ENCODE measurements at regions not wholly inside any gene's neighbourhood (a gene's known extent, or its start where the extent isn't known, plus 50 kb on each side); places are given as distances from the start of the nearest gene placed in this dataset.
"Not testable (repeated sequence)": the region's sequence is repeated elsewhere in the genome, so short reads cannot be mapped to it uniquely, and the experiment has no call there.

DNA sequence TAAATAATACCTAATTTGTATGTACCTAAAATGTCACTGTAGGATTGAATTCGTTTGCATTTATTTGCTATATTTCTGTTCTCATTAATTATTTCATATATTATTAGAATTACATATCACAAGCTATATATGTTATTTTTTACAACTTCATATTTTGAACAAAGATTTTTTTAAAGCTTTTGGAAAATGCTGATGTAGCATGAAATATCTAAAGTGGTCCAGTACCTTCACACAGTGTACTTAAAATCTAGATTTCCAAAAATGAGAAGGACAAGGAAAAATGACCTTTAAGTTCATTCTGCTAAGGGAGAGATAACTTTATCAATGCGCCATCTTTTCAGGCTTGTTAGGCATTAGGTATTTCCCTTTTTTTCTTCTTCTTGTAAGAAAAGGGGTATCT lies 71.8 kb downstream of the LARP7 start:
- no peak overlapping the region for H3K27ac ChIP-seq (ENCODE audit: low read depth, low read length)
- peaks cover 0 to 4% (median 0%) of the 10 kb centered on the region in 3 donors for H3K27me3 ChIP-seq (ENCODE audit: control insufficient read depth in 3 of 3, insufficient read depth in 3 of 3, low read length in 3 of 3)
- H3K4me1 ChIP-seq (ENCODE audit: control insufficient read depth in 3 of 3, insufficient read depth in 3 of 3, low read length in 3 of 3), result peaks cover 4 to 11% (median 6%) of the 10 kb centered on the region in 3 donors
- H3K36me3 ChIP-seq (ENCODE audit: control insufficient read depth in 3 of 3, insufficient read depth in 3 of 3, low read length in 3 of 3), result no peaks in the 10 kb centered on the region
- H3K9ac ChIP-seq (ENCODE audit: low read depth in 1 of 3, low read length in 3 of 3), result no peak overlapping the region
- no peak overlapping the region for H3K4me3 ChIP-seq (ENCODE audit: low read length in 3 of 3)
- no peaks in the 10 kb centered on the region for H3K9me3 ChIP-seq (ENCODE audit: control insufficient read depth in 3 of 3, low read length in 3 of 3)

DNA sequence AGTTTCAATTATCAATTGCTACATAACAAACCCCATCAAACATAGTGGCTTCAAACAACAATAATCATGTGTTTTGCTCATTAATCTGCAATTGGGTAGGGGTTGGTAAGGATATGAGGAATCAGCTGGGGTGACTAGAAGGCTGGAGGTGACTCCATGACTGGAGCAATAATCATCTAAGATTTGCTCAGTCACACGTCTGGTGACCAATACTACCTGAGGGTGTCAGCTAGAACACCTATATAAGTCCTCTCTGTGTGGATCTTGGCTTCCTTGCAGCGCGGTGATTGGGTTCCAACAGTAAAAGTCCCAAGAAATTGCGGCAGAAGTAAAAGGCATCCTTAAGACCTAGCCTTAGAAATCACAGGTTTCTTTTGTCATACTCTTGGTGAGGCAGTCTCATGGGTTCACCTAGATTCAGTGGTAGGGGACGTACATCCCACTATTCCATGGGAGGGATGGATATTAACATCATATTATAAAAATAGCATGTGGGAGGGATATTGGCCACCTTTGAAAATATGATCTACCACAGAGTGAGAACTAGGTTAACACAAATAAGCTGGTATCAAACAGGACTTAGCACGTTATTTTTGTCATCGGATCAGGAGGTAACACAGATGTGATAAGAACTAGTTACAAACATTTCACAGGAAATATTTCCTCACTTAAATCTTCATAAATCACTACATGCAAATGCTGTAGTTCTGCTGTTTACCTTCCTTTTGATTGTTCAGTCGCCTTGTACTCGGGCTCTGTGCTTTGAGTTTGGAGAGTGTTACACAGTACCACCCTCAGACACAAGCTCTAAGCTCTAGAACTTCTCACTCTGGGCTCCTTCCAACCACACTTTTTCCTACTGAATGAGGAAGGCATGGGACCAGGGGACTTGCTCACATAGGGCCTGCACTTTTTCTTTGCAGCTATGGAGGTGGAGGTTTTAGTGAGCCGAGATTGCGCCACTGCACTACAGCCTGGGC lies 78.3 kb downstream of the LARP7 start:
- Histone ChIP-seq H3K4me3 (ENCODE audit: low read length in 3 of 3) (peak overlapping the region in 2 of 3 donors; percentile 42 to 48), H3K27ac (ENCODE audit: low read depth, low read length) (peak overlapping the region; percentile 81), H3K9me3 (ENCODE audit: control insufficient read depth in 3 of 3, low read length in 3 of 3) (no peaks in the 10 kb centered on the region)

DNA sequence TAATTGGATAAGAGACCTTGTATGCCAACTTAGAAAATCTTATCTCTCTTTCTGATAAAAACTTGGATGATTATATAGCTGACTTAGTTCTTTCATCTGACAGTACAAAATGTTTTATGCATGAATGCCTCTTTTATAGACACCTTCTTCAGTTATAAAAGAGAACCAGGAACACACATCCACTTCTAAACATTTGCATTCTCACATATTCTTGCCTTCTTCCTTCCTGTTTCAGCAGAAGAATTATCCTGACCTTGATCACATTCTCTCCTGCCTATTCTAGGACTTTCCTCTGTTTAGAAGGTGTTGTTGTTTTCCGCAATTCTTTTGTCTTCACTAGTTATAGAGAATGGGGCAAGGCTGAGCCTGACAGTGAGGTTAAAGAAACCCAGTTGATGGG lies 80.9 kb downstream of the LARP7 start:
- Histone ChIP-seq H3K4me1 (ENCODE audit: control insufficient read depth in 3 of 3, insufficient read depth in 3 of 3, low read length in 3 of 3) (peaks cover 6 to 14% (median 11%) of the 10 kb centered on the region in 3 donors), H3K4me3 (ENCODE audit: low read length in 3 of 3) (no peak overlapping the region), H3K27ac (ENCODE audit: low read depth, low read length) (no peak overlapping the region), H3K9me3 (ENCODE audit: control insufficient read depth in 3 of 3, low read length in 3 of 3) (no peaks in the 10 kb centered on the region), H3K27me3 (ENCODE audit: control insufficient read depth in 3 of 3, insufficient read depth in 3 of 3, low read length in 3 of 3) (no peaks in the 10 kb centered on the region), H3K9ac (ENCODE audit: low read depth in 1 of 3, low read length in 3 of 3) (no peak overlapping the region), H3K36me3 (ENCODE audit: control insufficient read depth in 3 of 3, insufficient read depth in 3 of 3, low read length in 3 of 3) (no peaks in the 10 kb centered on the region)

More for the DNA sequence above, 78.3 kb downstream of the LARP7 start:
- peak overlapping the region in 2 of 3 donors; percentile 51 to 67 for H3K9ac ChIP-seq (ENCODE audit: low read depth in 1 of 3, low read length in 3 of 3)
- H3K36me3 ChIP-seq (ENCODE audit: control insufficient read depth in 3 of 3, insufficient read depth in 3 of 3, low read length in 3 of 3), result no peaks in the 10 kb centered on the region
- H3K27me3 ChIP-seq (ENCODE audit: control insufficient read depth in 3 of 3, insufficient read depth in 3 of 3, low read length in 3 of 3), result no peaks in the 10 kb centered on the region
- H3K4me1 ChIP-seq (ENCODE audit: control insufficient read depth in 3 of 3, insufficient read depth in 3 of 3, low read length in 3 of 3), result peaks cover 6 to 14% (median 11%) of the 10 kb centered on the region in 3 donors

DNA sequence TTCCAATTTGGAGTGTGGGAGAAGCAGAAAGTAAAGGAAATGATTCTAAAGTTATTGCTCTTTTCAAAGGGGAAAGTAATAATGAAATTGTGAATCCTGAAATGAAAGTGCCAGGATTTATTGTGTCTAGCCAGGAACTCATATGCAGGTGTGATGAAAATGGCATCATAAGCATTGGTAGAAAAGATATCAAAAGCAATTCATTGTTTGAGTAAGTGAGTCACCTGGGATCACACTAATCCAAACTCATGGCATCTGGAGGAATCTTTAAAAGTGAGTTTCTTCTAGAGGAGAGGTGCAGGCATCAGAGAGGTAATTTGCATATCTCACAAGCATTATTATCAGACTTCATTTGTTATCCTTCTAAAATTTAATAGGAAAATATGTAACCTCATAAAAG lies 84.7 kb downstream of the LARP7 start:
- Histone ChIP-seq H3K9me3 (ENCODE audit: control insufficient read depth in 3 of 3, low read length in 3 of 3) (no peaks in the 10 kb centered on the region), H3K4me3 (ENCODE audit: low read length in 3 of 3) (no peak overlapping the region), H3K9ac (ENCODE audit: low read depth in 1 of 3, low read length in 3 of 3) (no peak overlapping the region), H3K27me3 (ENCODE audit: control insufficient read depth in 3 of 3, insufficient read depth in 3 of 3, low read length in 3 of 3) (no peaks in the 10 kb centered on the region), H3K4me1 (ENCODE audit: control insufficient read depth in 3 of 3, insufficient read depth in 3 of 3, low read length in 3 of 3) (peaks cover 0 to 3% (median 0%) of the 10 kb centered on the region in 3 donors), H3K36me3 (ENCODE audit: control insufficient read depth in 3 of 3, insufficient read depth in 3 of 3, low read length in 3 of 3) (no peaks in the 10 kb centered on the region), H3K27ac (ENCODE audit: low read depth, low read length) (no peak overlapping the region)

DNA sequence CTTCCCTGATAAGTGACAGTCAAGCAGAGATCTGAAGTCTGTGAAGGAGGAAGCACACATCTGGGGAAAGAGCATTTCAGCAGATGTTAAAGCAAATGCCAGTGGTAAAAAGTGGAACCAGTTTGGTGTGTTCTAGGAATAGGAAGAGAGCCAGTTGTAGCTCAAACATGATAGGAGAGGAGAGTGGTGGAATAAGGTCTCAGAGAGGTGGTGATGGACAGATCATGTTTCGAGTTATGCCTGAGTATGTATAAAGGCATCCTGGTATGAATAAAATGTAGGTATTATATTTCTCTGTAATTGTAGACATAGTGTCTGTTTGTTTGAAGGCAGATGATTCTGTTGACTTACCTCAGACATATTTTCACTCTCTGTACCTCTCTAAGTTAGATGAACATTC lies 89.1 kb downstream of the LARP7 start:
- peaks cover 0 to 3% (median 0%) of the 10 kb centered on the region in 3 donors for H3K4me1 ChIP-seq (ENCODE audit: control insufficient read depth in 3 of 3, insufficient read depth in 3 of 3, low read length in 3 of 3)
- no peak overlapping the region for H3K4me3 ChIP-seq (ENCODE audit: low read length in 3 of 3)
- H3K27me3 ChIP-seq (ENCODE audit: control insufficient read depth in 3 of 3, insufficient read depth in 3 of 3, low read length in 3 of 3), result no peaks in the 10 kb centered on the region

DNA sequence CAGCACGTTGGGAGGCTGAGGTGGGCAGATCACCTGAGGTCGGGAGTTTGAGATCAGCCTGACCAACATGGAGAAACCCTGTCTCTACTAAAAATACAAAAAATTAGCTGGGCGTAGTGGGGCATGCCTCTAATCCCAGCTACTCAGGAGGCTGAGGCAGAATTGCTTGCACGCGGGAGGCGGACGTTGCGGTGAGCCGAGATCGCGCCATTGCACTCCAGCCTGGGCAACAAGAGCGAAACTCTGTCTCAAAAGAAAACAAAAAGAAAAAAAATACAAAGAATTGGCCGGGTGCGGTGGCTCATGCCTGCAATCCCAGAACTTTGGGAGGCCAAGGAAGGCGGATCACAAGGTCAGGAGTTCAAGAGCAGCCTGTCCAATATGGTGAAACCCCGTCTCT lies 90.8 kb downstream of the LARP7 start:
- H3K4me3 ChIP-seq (ENCODE audit: low read length in 3 of 3); H3K9me3 ChIP-seq (ENCODE audit: control insufficient read depth in 3 of 3, low read length in 3 of 3); H3K27me3 ChIP-seq (ENCODE audit: control insufficient read depth in 3 of 3, insufficient read depth in 3 of 3, low read length in 3 of 3); H3K36me3 ChIP-seq (ENCODE audit: control insufficient read depth in 3 of 3, insufficient read depth in 3 of 3, low read length in 3 of 3); H3K9ac ChIP-seq (ENCODE audit: low read depth in 1 of 3, low read length in 3 of 3); H3K27ac ChIP-seq (ENCODE audit: low read depth, low read length): not testable (repeated sequence)
- H3K4me1 ChIP-seq (ENCODE audit: control insufficient read depth in 3 of 3, insufficient read depth in 3 of 3, low read length in 3 of 3), result peaks cover 2 to 13% (median 9%) of the 10 kb centered on the region in 3 donors

More for the DNA sequence above, 89.1 kb downstream of the LARP7 start:
- no peaks in the 10 kb centered on the region for H3K36me3 ChIP-seq (ENCODE audit: control insufficient read depth in 3 of 3, insufficient read depth in 3 of 3, low read length in 3 of 3)
- no peak overlapping the region for H3K9ac ChIP-seq (ENCODE audit: low read depth in 1 of 3, low read length in 3 of 3)
- no peak overlapping the region for H3K27ac ChIP-seq (ENCODE audit: low read depth, low read length)
- no peaks in the 10 kb centered on the region for H3K9me3 ChIP-seq (ENCODE audit: control insufficient read depth in 3 of 3, low read length in 3 of 3)

DNA sequence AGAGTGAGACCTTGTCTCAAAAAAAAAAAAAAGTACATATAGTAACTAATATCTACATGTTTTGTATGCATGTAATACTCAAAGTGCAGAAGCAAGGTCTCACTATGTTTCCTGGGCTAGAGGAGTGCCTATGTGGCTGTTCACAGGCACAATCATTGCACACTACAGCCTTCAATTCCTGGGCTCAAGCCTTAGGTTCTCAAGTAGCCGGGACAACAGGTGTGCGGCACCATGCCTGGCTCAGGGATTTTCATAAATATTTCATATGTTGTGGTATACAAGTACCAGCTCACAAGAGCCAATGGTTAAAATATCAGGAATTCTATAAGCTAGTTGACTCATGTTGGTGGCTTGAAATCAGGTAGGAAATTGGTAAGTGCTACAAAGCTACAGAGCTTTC lies 94.8 kb downstream of the LARP7 start:
- H3K27me3 ChIP-seq (ENCODE audit: control insufficient read depth in 3 of 3, insufficient read depth in 3 of 3, low read length in 3 of 3), result no peaks in the 10 kb centered on the region
- no peak overlapping the region for H3K27ac ChIP-seq (ENCODE audit: low read depth, low read length)
- H3K4me3 ChIP-seq (ENCODE audit: low read length in 3 of 3), result no peak overlapping the region
- H3K9ac ChIP-seq (ENCODE audit: low read depth in 1 of 3, low read length in 3 of 3), result no peak overlapping the region
- H3K36me3 ChIP-seq (ENCODE audit: control insufficient read depth in 3 of 3, insufficient read depth in 3 of 3, low read length in 3 of 3), result no peaks in the 10 kb centered on the region
- H3K4me1 ChIP-seq (ENCODE audit: control insufficient read depth in 3 of 3, insufficient read depth in 3 of 3, low read length in 3 of 3), result peaks cover 2 to 10% (median 9%) of the 10 kb centered on the region in 3 donors
- no peaks in the 10 kb centered on the region for H3K9me3 ChIP-seq (ENCODE audit: control insufficient read depth in 3 of 3, low read length in 3 of 3)

DNA sequence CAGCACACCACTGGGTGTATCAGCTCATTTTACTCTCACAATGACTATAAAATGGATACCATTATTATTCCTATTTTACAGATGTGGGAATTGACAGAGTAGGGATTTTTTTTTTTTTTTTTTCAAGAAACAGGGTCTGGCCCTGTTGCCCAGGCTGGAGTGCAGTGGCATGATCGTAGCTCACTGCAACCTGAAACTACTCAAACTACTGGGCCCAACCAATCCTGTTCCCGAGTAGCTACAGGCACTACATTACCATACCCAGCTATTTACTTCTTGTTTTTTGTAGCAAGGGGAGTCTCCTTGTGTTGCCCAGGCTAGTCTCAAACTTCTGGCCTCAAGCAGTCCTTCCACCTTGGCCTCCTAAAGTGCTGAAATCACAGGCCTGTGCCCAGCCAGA lies 95.2 kb downstream of the LARP7 start:
- Histone ChIP-seq H3K36me3 (ENCODE audit: control insufficient read depth in 3 of 3, insufficient read depth in 3 of 3, low read length in 3 of 3) (no peaks in the 10 kb centered on the region), H3K9me3 (ENCODE audit: control insufficient read depth in 3 of 3, low read length in 3 of 3) (no peaks in the 10 kb centered on the region), H3K4me3 (ENCODE audit: low read length in 3 of 3) (no peak overlapping the region), H3K4me1 (ENCODE audit: control insufficient read depth in 3 of 3, insufficient read depth in 3 of 3, low read length in 3 of 3) (peaks cover 2 to 10% (median 9%) of the 10 kb centered on the region in 3 donors), H3K9ac (ENCODE audit: low read depth in 1 of 3, low read length in 3 of 3) (no peak overlapping the region), H3K27me3 (ENCODE audit: control insufficient read depth in 3 of 3, insufficient read depth in 3 of 3, low read length in 3 of 3) (no peaks in the 10 kb centered on the region), H3K27ac (ENCODE audit: low read depth, low read length) (no peak overlapping the region)

DNA sequence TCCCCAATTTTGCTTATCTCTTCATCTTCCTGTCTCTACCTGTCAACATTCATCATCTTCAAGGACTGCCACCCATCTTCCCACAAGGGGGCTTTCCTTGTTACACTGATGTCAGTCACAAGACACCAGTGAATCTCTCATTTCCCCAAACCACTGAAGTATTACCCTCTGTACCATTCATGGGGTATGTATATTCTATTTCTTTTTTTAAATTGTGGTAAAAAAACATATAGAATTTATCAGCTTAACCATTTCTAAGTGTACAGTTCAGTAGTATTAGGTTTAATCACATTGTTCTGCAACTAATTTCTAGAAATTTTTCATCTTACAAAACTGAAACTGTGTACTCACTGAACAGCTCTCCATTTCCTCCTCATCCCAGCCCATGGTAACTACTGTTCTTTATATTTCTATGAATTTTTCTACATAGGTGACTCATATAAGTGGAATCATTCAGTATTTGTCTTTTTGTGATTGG lies 98.6 kb downstream of the LARP7 start:
- Histone ChIP-seq H3K4me3 (ENCODE audit: low read length in 3 of 3) (no peak overlapping the region), H3K9me3 (ENCODE audit: control insufficient read depth in 3 of 3, low read length in 3 of 3) (no peaks in the 10 kb centered on the region), H3K9ac (ENCODE audit: low read depth in 1 of 3, low read length in 3 of 3) (no peak overlapping the region), H3K4me1 (ENCODE audit: control insufficient read depth in 3 of 3, insufficient read depth in 3 of 3, low read length in 3 of 3) (peaks cover 2 to 10% (median 9%) of the 10 kb centered on the region in 3 donors), H3K27me3 (ENCODE audit: control insufficient read depth in 3 of 3, insufficient read depth in 3 of 3, low read length in 3 of 3) (no peaks in the 10 kb centered on the region), H3K27ac (ENCODE audit: low read depth, low read length) (no peak overlapping the region), H3K36me3 (ENCODE audit: control insufficient read depth in 3 of 3, insufficient read depth in 3 of 3, low read length in 3 of 3) (no peaks in the 10 kb centered on the region)

DNA sequence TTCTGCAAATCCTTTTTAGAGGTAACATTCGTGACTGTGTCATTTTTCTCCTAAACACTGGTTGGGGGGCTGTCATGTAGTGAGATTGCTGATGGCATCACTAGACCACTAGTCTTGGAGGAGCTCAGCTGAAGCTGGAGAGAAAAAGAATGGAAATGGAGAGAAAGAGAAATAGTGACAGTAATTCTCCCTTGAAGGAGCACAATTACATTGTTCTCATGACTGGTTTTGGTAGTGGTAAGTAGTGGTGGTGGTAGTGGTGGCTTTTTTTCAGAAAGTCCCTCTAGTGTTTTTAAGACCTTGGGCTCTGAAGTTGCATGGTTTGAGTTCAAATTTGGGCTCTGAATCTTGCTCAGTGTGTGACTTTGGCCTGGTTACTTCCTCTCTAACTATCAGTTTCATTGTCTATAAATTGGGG lies 99.8 kb downstream of the LARP7 start:
- Histone ChIP-seq H3K4me1 (ENCODE audit: control insufficient read depth in 3 of 3, insufficient read depth in 3 of 3, low read length in 3 of 3) (peaks cover under 1 to 6% (median 3%) of the 10 kb centered on the region in 3 donors), H3K36me3 (ENCODE audit: control insufficient read depth in 3 of 3, insufficient read depth in 3 of 3, low read length in 3 of 3) (no peaks in the 10 kb centered on the region), H3K27ac (ENCODE audit: low read depth, low read length) (no peak overlapping the region), H3K9ac (ENCODE audit: low read depth in 1 of 3, low read length in 3 of 3) (no peak overlapping the region), H3K9me3 (ENCODE audit: control insufficient read depth in 3 of 3, low read length in 3 of 3) (no peaks in the 10 kb centered on the region), H3K27me3 (ENCODE audit: control insufficient read depth in 3 of 3, insufficient read depth in 3 of 3, low read length in 3 of 3) (no peaks in the 10 kb centered on the region), H3K4me3 (ENCODE audit: low read length in 3 of 3) (no peak overlapping the region)

All from skeletal muscle tissue (tissue), 3 donors.